ENCODE measurements at regions not wholly inside any gene's neighbourhood (a gene's known extent, or its start where the extent isn't known, plus 50 kb on each side); places are given as distances from the start of the nearest gene placed in this dataset.

DNA sequence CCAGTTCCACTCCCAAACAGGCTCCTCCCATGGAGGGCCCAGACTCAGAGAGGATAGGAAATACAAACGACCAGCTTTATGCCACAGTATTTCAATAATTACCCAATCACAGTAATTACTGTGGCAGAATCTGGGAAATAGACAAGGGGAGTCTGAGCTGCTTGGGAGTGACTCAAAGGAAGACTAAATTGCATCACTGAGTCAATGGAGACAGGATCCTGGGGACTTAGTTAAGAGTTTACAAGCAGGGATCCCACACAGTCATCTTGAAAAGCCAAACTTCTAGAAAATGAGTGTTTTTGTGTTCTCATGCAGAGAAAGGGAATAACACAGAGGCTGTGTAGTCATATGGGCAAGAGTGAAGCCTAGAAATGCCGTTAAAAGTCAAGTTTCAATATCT lies 1142.1 kb downstream of the CNTNAP5 start:
- no peak for TF ChIP-seq CTCF (IDR thresholded peaks at IDR 0.05 in 4 of 5, conservative IDR thresholded peaks at IDR 0.05 in 1 of 5)
- no peak for TF ChIP-seq POLR2A (IDR thresholded peaks at IDR 0.05)

All from gastrocnemius medialis (tissue), 4 donors.